Nephron (organoid): ENCODE measurements at regions not wholly inside any gene's neighbourhood (a gene's known extent, or its start where the extent isn't known, plus 50 kb on each side); places are given as distances from the start of the nearest gene placed in this dataset.
A peak's percentile ranks its signal among the peaks of the same experiment; 100 is the strongest.
"Not testable (repeated sequence)": the region's sequence is repeated elsewhere in the genome, so short reads cannot be mapped to it uniquely, and the experiment has no call there.

Experiments
- H3K27ac Mint-ChIP-seq, 3 experiments: 2 replicates each; pipeline ENCODE4 v1.8.0; 2020; ENCODE audit warnings: mixed read lengths in 3 of 3, mild to moderate bottlenecking in 2 of 3, moderate library complexity in 1 of 3
- H3K27me3 Mint-ChIP-seq: 2 replicates; pipeline ENCODE4 v1.8.0; 2021; ENCODE audit warnings: low read depth, mild to moderate bottlenecking, moderate library complexity, mixed read lengths
- H3K36me3 Mint-ChIP-seq: 2 replicates; pipeline ENCODE4 v1.8.0; 2020; ENCODE audit warnings: low read depth, mixed read lengths
- H3K4me1 Mint-ChIP-seq: 2 replicates; pipeline ENCODE4 v1.8.0; 2020; ENCODE audit warnings: mixed read lengths
- H3K4me3 Mint-ChIP-seq, 3 experiments: 2 replicates each; pipeline ENCODE4 v1.8.0; 2020; ENCODE audit warnings: mild to moderate bottlenecking in 3 of 3, mixed read lengths in 3 of 3, moderate library complexity in 2 of 3
- H3K9me3 Mint-ChIP-seq: 2 replicates; pipeline ENCODE4 v1.8.0; 2020; ENCODE audit warnings: mixed read lengths
- CTCF ChIP-seq, 3 experiments: fragments of 200-600 bp; sonication (generic); IDR thresholded peaks; one replicate each; pipeline ENCODE4 v1.5.0; 2021; ENCODE audit warnings: antibody characterized with exemption in 3 of 3; ENCODE audit not compliant: unreplicated experiment in 3 of 3

- peaks cover 37% of the 10 kb centered on the region for H3K27me3 Mint-ChIP-seq
- peak; percentile 34 to 59 (median 37) for TF ChIP-seq CTCF (IDR thresholded peaks at IDR 0.05; ENCODE audit: unreplicated experiment in 3 of 3)
- H3K36me3 Mint-ChIP-seq = peaks cover 20% of the 10 kb centered on the region
- H3K9me3 Mint-ChIP-seq = peaks cover 13% of the 10 kb centered on the region
- H3K4me3 Mint-ChIP-seq, H3K27ac Mint-ChIP-seq, H3K4me1 Mint-ChIP-seq: not testable (repeated sequence)
Measured at GRCh38 chr7:32765649-32766251, 125.8 kb downstream of the KBTBD2 start.

GRCh38 chr7:32765185-32765584 lies 126.4 kb downstream of the KBTBD2 start:
- Mint-ChIP-seq H3K36me3 (peaks cover 20% of the 10 kb centered on the region), H3K27ac (no peak overlapping the region), H3K4me3 (no peak overlapping the region), H3K9me3 (peaks cover 13% of the 10 kb centered on the region), H3K27me3 (peaks cover 39% of the 10 kb centered on the region), H3K4me1 (no peaks in the 10 kb centered on the region)
- no peak for TF ChIP-seq CTCF (IDR thresholded peaks at IDR 0.05; ENCODE audit: unreplicated experiment in 3 of 3)

GRCh38 chr7:32762925-32763293 lies 128.7 kb downstream of the KBTBD2 start:
- Mint-ChIP-seq H3K27ac (no peak overlapping the region), H3K9me3 (no peaks in the 10 kb centered on the region), H3K4me3 (peak overlapping the region; percentile 23 to 49 (median 44)), H3K36me3 (peaks cover 5% of the 10 kb centered on the region), H3K4me1 (no peaks in the 10 kb centered on the region), H3K27me3 (peaks cover 48% of the 10 kb centered on the region)
- no peak for TF ChIP-seq CTCF (IDR thresholded peaks at IDR 0.05; ENCODE audit: unreplicated experiment in 3 of 3)

GRCh38 chr7:32762206-32762924 lies 129.2 kb downstream of the KBTBD2 start:
- not testable (repeated sequence) for H3K36me3 Mint-ChIP-seq, H3K27ac Mint-ChIP-seq, H3K9me3 Mint-ChIP-seq, H3K4me1 Mint-ChIP-seq
- Mint-ChIP-seq H3K27me3 (peaks cover 48% of the 10 kb centered on the region), H3K4me3 (peak overlapping the region; percentile 73 to 79 (median 77))

GRCh38 chr7:32761451-32762205 lies 129.9 kb downstream of the KBTBD2 start:
- no peak for TF ChIP-seq CTCF (IDR thresholded peaks at IDR 0.05; ENCODE audit: unreplicated experiment in 3 of 3)
- H3K36me3 Mint-ChIP-seq = peaks cover 5% of the 10 kb centered on the region
- H3K27ac Mint-ChIP-seq = no peak overlapping the region
- H3K9me3 Mint-ChIP-seq = no peaks in the 10 kb centered on the region
- peak overlapping the region; percentile 73 to 79 (median 77) for H3K4me3 Mint-ChIP-seq
- no peaks in the 10 kb centered on the region for H3K4me1 Mint-ChIP-seq
- peaks cover 48% of the 10 kb centered on the region for H3K27me3 Mint-ChIP-seq

GRCh38 chr7:32760755-32761154 lies 130.8 kb downstream of the KBTBD2 start:
- H3K27me3 Mint-ChIP-seq = peaks cover 48% of the 10 kb centered on the region
- not testable (repeated sequence) for H3K4me1 Mint-ChIP-seq, H3K36me3 Mint-ChIP-seq, H3K27ac Mint-ChIP-seq, H3K9me3 Mint-ChIP-seq, H3K4me3 Mint-ChIP-seq

GRCh38 chr7:32759859-32760258 lies 131.7 kb downstream of the KBTBD2 start:
- not testable (repeated sequence) for H3K9me3 Mint-ChIP-seq, H3K4me3 Mint-ChIP-seq, H3K27ac Mint-ChIP-seq, H3K4me1 Mint-ChIP-seq
- Mint-ChIP-seq H3K36me3 (peaks cover 11% of the 10 kb centered on the region), H3K27me3 (peaks cover 44% of the 10 kb centered on the region)

- not testable (repeated sequence) for H3K27ac Mint-ChIP-seq, H3K4me1 Mint-ChIP-seq, H3K27me3 Mint-ChIP-seq, H3K4me3 Mint-ChIP-seq
- H3K9me3 Mint-ChIP-seq = peaks cover 15% of the 10 kb centered on the region
- peaks cover 30% of the 10 kb centered on the region for H3K36me3 Mint-ChIP-seq
Measured at GRCh38 chr7:32753872-32754271, 137.7 kb downstream of the KBTBD2 start.

- H3K4me1 Mint-ChIP-seq, H3K4me3 Mint-ChIP-seq, H3K27ac Mint-ChIP-seq, H3K27me3 Mint-ChIP-seq: not testable (repeated sequence)
- peaks cover 20% of the 10 kb centered on the region for H3K9me3 Mint-ChIP-seq
- H3K36me3 Mint-ChIP-seq = peaks cover 25% of the 10 kb centered on the region
Measured at GRCh38 chr7:32748337-32748736, 143.2 kb downstream of the KBTBD2 start.

GRCh38 chr7:32747443-32748148 lies 144.0 kb downstream of the KBTBD2 start:
- not testable (repeated sequence) for H3K4me1 Mint-ChIP-seq, H3K27ac Mint-ChIP-seq, H3K27me3 Mint-ChIP-seq, H3K4me3 Mint-ChIP-seq
- peaks cover 17% of the 10 kb centered on the region for H3K9me3 Mint-ChIP-seq
- peaks cover 21% of the 10 kb centered on the region for H3K36me3 Mint-ChIP-seq
